Left ventricle myocardium superior (tissue), 1 donor: ENCODE measurements at regions not wholly inside any gene's neighbourhood (a gene's known extent, or its start where the extent isn't known, plus 50 kb on each side); places are given as distances from the start of the nearest gene placed in this dataset.
A peak's percentile ranks its signal among the peaks of the same experiment; 100 is the strongest.
"Not testable (repeated sequence)": the region's sequence is repeated elsewhere in the genome, so short reads cannot be mapped to it uniquely, and the experiment has no call there.

Experiments used
- ATAC-seq: fragments of 200-7000 bp; cut with Tn5 transposase; one replicate; pipeline ENCODE4 v1.9.1; 2020; ENCODE audit warnings: mild to moderate bottlenecking, moderate library complexity
- DNase-seq: peaks from one replicate; pipeline ENCODE4 v3.0.0-alpha.2; 2020
- intact Hi-C: fragments of 100-400 bp; cut with micrococcal nuclease; formaldehyde crosslinking; loops from one replicate; pipeline ENCODE4 v1.11.0; 2022
- donor health status: DM: no; HTN: yes; CAD: no; lungs with severe emphysema.

GRCh38 chr11:47928426-47928825 is 51.9 kb upstream of the PTPRJ start:
- no peak for ATAC-seq
- DNase-seq: no peak
- intact Hi-C loops: no loop called here

GRCh38 chr11:47924184-47924691 is 56.1 kb upstream of the PTPRJ start:
- DNase-seq (no peak), ATAC-seq (peak; percentile 27)
- intact Hi-C loops: no loop called here

- intact Hi-C loops: no loop called here
- peak; percentile 57 for DNase-seq
- peak; percentile 85 for ATAC-seq
These were observed 56.7 kb upstream of the PTPRJ start for GRCh38 chr11:47923667-47924066.

- not testable (repeated sequence) for DNase-seq, ATAC-seq
These were observed 59.2 kb upstream of the PTPRJ start for GRCh38 chr11:47921080-47921555.

GRCh38 chr11:47918882-47919495 is 61.4 kb upstream of the PTPRJ start:
- intact Hi-C loops: no loop called here
- DNase-seq: no peak
- ATAC-seq: no peak

More at GRCh38 chr11:47921080-47921555, 59.2 kb upstream of the PTPRJ start:
- intact Hi-C loops: not testable (repeated sequence)

GRCh38 chr11:47918370-47918690 is 62.0 kb upstream of the PTPRJ start:
- no peak for ATAC-seq
- intact Hi-C loops: no loop called here
- no peak for DNase-seq

GRCh38 chr11:47917599-47918369 is 62.6 kb upstream of the PTPRJ start:
- ATAC-seq (peak; percentile 90), DNase-seq (peak; percentile 80)
- intact Hi-C loops: no loop called here

GRCh38 chr11:47916361-47916841 is 64.0 kb upstream of the PTPRJ start:
- intact Hi-C loops: no loop called here
- ATAC-seq: peak; percentile 71
- peak; percentile 72 for DNase-seq

- ATAC-seq (no peak), DNase-seq (no peak)
- intact Hi-C loops: no loop called here
These were observed 64.6 kb upstream of the PTPRJ start for GRCh38 chr11:47915783-47916182.

- ATAC-seq: no peak
- intact Hi-C loops: no loop called here
- no peak for DNase-seq
These were observed 65.0 kb upstream of the PTPRJ start for GRCh38 chr11:47915374-47915773.

- intact Hi-C loops: no loop called here
- ATAC-seq (no peak), DNase-seq (no peak)
These were observed 65.6 kb upstream of the PTPRJ start for GRCh38 chr11:47914743-47915142.

GRCh38 chr11:47913529-47914244 is 65.5 kb upstream of the NUP160 start:
- intact Hi-C loops: no loop called here
- no peak for ATAC-seq

GRCh38 chr11:47912843-47913437 is 64.8 kb upstream of the NUP160 start:
- intact Hi-C loops: no loop called here
- ATAC-seq (no peak), DNase-seq (no peak)

More at GRCh38 chr11:47913529-47914244, 65.5 kb upstream of the NUP160 start:
- DNase-seq: no peak

GRCh38 chr11:47911149-47911548 is 63.0 kb upstream of the NUP160 start:
- intact Hi-C loops: no loop called here
- DNase-seq: no peak
- ATAC-seq: no peak

- no peak for DNase-seq
- ATAC-seq: peak; percentile 62
- intact Hi-C loops: no loop called here
These were observed 60.0 kb upstream of the NUP160 start for GRCh38 chr11:47908198-47908597.

- DNase-seq (no peak), ATAC-seq (peak; percentile 52)
- intact Hi-C loops: no loop called here
These were observed 59.3 kb upstream of the NUP160 start for GRCh38 chr11:47907499-47907898.

- intact Hi-C loops: no loop called here
- ATAC-seq (no peak), DNase-seq (no peak)
These were observed 57.9 kb upstream of the NUP160 start for GRCh38 chr11:47906066-47906465.

- ATAC-seq: no peak
- intact Hi-C loops: no loop called here
- no peak for DNase-seq
These were observed 57.4 kb upstream of the NUP160 start for GRCh38 chr11:47905358-47906059.

GRCh38 chr11:47904808-47905207 is 56.7 kb upstream of the NUP160 start:
- ATAC-seq: no peak
- DNase-seq: no peak
- intact Hi-C loops: no loop called here
